ENCODE measurements at regions not wholly inside any gene's neighbourhood (a gene's known extent, or its start where the extent isn't known, plus 50 kb on each side); places are given as distances from the start of the nearest gene placed in this dataset.

DNA sequence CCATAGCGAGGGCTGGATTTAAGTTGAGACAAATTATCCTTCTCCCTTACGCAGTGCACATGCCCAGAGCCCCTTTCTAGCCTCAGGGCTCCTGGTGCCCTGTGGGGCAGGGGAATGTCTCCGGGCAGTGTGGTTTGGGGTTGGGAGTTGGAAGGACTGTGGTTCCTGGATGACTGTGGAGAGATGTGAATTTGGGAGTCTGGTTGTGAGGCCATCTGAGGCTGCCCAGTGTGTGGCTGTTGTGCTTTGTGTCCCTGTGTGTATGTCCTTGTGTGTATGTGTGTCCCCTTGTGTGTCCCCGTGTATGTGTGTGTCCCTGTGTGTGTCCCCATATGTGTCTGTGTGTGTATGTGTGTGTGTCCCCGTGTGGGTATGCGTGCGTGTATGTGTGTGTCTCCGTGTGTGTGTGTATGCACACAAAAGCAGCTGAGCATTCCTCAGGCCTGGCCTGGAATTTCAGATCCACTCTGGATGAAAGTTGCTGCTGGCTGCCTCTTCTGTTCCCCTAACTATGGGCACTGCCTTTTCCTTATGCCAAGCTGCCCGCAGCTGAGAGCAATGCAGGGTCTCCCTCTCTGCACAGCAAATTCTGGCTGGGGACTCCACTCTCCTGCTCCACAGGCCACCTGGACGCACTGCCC is 65.4 kb downstream of the UBIAD1 start:
- Mint-ChIP-seq H3K4me1 (ENCODE audit: low read depth, unreplicated experiment) (no peaks in the 10 kb centered on the region), H3K36me3 (ENCODE audit: insufficient read depth, unreplicated experiment) (no peaks in the 10 kb centered on the region), H3K4me3 (ENCODE audit: low read depth, unreplicated experiment) (no peak overlapping the region), H3K9me3 (ENCODE audit: low read depth, unreplicated experiment) (no peaks in the 10 kb centered on the region), H3K27me3 (ENCODE audit: unreplicated experiment) (peaks cover 81% of the 10 kb centered on the region), H3K27ac (ENCODE audit: unreplicated experiment) (no peak overlapping the region)
- intact Hi-C loops (cut with micrococcal nuclease; ENCODE audit: unreplicated experiment), result no loop called here
- DNase-seq, result no peak
- no TSS peak for BruUV-seq (replicated peaks)
- CTCF ChIA-PET, result no interaction called here
- TF ChIP-seq, protein P1, sequence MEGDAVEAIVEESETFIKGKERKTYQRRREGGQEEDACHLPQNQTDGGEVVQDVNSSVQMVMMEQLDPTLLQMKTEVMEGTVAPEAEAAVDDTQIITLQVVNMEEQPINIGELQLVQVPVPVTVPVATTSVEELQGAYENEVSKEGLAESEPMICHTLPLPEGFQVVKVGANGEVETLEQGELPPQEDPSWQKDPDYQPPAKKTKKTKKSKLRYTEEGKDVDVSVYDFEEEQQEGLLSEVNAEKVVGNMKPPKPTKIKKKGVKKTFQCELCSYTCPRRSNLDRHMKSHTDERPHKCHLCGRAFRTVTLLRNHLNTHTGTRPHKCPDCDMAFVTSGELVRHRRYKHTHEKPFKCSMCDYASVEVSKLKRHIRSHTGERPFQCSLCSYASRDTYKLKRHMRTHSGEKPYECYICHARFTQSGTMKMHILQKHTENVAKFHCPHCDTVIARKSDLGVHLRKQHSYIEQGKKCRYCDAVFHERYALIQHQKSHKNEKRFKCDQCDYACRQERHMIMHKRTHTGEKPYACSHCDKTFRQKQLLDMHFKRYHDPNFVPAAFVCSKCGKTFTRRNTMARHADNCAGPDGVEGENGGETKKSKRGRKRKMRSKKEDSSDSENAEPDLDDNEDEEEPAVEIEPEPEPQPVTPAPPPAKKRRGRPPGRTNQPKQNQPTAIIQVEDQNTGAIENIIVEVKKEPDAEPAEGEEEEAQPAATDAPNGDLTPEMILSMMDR (IDR thresholded peaks at IDR 0.05; ENCODE audit: unreplicated experiment), result no peak

DNA sequence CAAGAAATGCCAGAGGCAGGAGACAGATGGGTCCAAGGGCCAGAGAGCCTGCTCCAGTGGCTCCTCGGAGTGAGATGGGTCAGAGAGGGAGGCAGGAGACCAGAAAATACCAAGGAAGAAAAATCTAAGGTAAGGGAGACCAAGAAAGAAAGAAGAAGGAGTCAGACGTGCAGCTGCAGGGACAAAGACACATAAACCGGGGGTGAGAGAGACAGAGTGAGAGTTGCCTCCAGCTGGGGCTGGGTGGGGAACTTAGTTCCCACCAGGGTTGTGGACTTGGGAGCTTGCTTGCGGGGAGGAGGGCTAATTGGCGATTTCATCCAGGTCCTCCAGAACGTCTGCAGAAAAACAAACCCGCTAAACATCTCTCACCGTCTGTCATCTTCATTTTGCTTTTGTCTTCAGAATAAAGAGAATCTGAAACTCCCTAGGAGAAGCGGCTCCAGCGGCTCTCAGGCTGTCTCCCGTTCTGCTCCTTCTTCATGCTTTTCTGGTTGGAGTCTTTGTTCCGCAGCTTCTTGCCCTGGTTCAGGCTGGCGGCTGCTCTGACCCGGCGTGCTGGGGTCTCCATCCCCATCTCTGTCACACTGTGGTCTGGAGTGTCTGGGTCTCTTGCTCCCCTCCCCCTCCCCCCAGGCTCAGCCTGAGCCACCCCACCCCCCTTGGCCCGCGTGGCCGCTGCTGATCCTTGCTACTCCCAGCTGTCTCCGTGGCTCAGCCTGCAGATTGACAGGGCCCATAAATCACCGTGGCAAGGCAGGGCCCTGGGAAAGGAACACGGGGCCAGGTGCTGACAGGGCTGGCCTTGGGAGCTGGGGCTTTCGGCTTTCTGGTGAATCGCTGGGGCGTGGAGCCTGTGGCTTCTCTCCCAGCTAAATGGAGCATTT is 66.6 kb downstream of the UBIAD1 start:
- CTCF ChIA-PET, result no interaction called here
- Mint-ChIP-seq H3K27ac (ENCODE audit: unreplicated experiment) (no peak overlapping the region), H3K4me3 (ENCODE audit: low read depth, unreplicated experiment) (no peak overlapping the region), H3K36me3 (ENCODE audit: insufficient read depth, unreplicated experiment) (no peaks in the 10 kb centered on the region), H3K4me1 (ENCODE audit: low read depth, unreplicated experiment) (no peaks in the 10 kb centered on the region), H3K9me3 (ENCODE audit: low read depth, unreplicated experiment) (no peaks in the 10 kb centered on the region), H3K27me3 (ENCODE audit: unreplicated experiment) (peaks cover 81% of the 10 kb centered on the region)
- DNase-seq, result no peak
- TF ChIP-seq, protein P1 (IDR thresholded peaks at IDR 0.05; ENCODE audit: unreplicated experiment), result no peak
- intact Hi-C loops (cut with micrococcal nuclease; ENCODE audit: unreplicated experiment), result loop anchor here (5.0 kb wide), 1 partner anchor 303 kb away; no protein-coding TSS in a partner anchor
- no TSS peak for BruUV-seq (replicated peaks)

DNA sequence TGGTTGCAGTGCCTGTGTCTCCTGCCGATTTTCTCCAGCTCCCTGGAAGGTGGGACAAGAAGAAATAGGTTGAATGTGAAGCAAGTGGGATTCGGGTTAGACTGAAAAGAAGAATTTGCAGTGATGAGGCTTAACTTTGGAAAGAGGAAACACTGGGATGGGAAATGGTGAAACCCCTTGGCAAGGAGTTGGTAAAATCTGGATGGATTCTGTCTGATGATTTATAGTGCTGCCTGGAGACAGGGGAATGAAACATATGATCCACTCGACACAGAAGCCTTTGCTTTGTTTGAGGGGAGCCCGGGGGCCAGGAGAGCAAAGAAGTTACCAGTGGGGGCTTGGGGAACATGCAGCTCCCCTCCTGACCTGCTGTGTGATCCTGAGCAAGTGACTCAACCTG is 67.2 kb downstream of the UBIAD1 start:
- Mint-ChIP-seq H3K27me3 (ENCODE audit: unreplicated experiment) (peaks cover 81% of the 10 kb centered on the region), H3K9me3 (ENCODE audit: low read depth, unreplicated experiment) (no peaks in the 10 kb centered on the region), H3K4me1 (ENCODE audit: low read depth, unreplicated experiment) (no peaks in the 10 kb centered on the region), H3K36me3 (ENCODE audit: insufficient read depth, unreplicated experiment) (no peaks in the 10 kb centered on the region), H3K4me3 (ENCODE audit: low read depth, unreplicated experiment) (no peak overlapping the region), H3K27ac (ENCODE audit: unreplicated experiment) (no peak overlapping the region)
- no TSS peak for BruUV-seq (replicated peaks)
- no peak for DNase-seq
- CTCF ChIA-PET, result no interaction called here
- TF ChIP-seq, protein P1 (IDR thresholded peaks at IDR 0.05; ENCODE audit: unreplicated experiment), result no peak
- intact Hi-C loops (cut with micrococcal nuclease; ENCODE audit: unreplicated experiment), result loop anchor here (5.0 kb wide), 1 partner anchor 302 kb away; no protein-coding TSS in a partner anchor

DNA sequence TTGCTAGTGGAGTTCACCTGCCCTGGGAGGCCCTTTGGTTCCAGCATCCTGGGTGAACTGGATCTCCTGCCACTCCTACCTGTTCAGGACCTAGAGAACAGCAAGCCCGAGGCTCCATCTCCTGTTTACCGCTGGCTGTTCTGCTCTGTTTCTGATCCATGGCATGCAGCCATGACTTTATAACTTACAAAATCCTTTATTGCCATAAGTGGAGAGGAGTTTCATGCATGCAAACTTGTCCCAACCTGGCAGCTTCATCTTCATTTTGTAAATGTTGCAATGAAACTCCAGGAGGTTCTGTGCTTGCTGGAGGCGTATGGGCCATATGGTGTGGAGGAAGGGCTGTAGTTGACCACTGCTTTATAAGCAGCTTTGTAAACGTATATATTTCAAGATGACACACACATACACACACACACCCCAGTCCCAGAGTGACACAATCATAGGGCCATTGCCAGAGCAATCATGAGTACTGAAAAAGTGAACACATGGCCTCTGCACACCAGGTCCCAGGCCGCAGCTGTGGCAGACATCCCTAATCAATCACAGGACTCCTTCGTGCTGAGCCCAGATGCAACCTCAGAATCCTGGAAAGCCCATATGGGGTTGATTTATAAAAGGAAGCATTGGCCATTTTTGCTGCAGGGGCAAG is 69.0 kb downstream of the UBIAD1 start:
- H3K27me3 Mint-ChIP-seq (ENCODE audit: unreplicated experiment), result peaks cover 94% of the 10 kb centered on the region
- H3K9me3 Mint-ChIP-seq (ENCODE audit: low read depth, unreplicated experiment), result no peaks in the 10 kb centered on the region
- intact Hi-C loops (cut with micrococcal nuclease; ENCODE audit: unreplicated experiment), result loop anchor here (5.0 kb wide), 1 partner anchor 300 kb away; no protein-coding TSS in a partner anchor
- no peaks in the 10 kb centered on the region for H3K4me1 Mint-ChIP-seq (ENCODE audit: low read depth, unreplicated experiment)
- H3K36me3 Mint-ChIP-seq (ENCODE audit: insufficient read depth, unreplicated experiment), result no peaks in the 10 kb centered on the region
- BruUV-seq (replicated peaks), result no TSS peak
- CTCF ChIA-PET, result interaction anchor here (0.5 kb wide), 1 partner anchor 280 kb away, joined by 3 read pairs; no protein-coding TSS in a partner anchor
- DNase-seq, result no peak
- H3K4me3 Mint-ChIP-seq (ENCODE audit: low read depth, unreplicated experiment), result no peak overlapping the region
- no peak overlapping the region for H3K27ac Mint-ChIP-seq (ENCODE audit: unreplicated experiment)
- TF ChIP-seq, protein P1 (IDR thresholded peaks at IDR 0.05; ENCODE audit: unreplicated experiment), result no peak
